Prostate gland (tissue), 2 donors: ENCODE measurements at regions not wholly inside any gene's neighbourhood (a gene's known extent, or its start where the extent isn't known, plus 50 kb on each side); places are given as distances from the start of the nearest gene placed in this dataset.
A peak's percentile ranks its signal among the peaks of the same experiment; 100 is the strongest.

ENCODE experiments used
- DNase-seq: peaks from one replicate; pipeline ENCODE4 v3.0.0-alpha.2; 2019; ENCODE audit warnings: low spot score
- H3K27ac ChIP-seq, 2 donors: fragments of 200-600 bp; sonication (generic); 2 replicates each; pipeline ENCODE4 v1.5.1; 2017 to 2019
- H3K27me3 ChIP-seq: fragments of 200-600 bp; sonication (generic); replicated peaks from 2 replicates; pipeline ENCODE4 v1.5.1; 2019; ENCODE audit not compliant: insufficient read depth
- H3K36me3 ChIP-seq, 2 donors: fragments of 200-600 bp; sonication (generic); 1 replicate in 1 of 2; 2 replicates in 1 of 2; pipeline versions ENCODE4 v1.5.1 to v1.8.1; 2017 to 2019
- H3K4me1 ChIP-seq: fragments of 200-600 bp; sonication (generic); replicated peaks from 2 replicates; pipeline ENCODE4 v1.5.1; 2019
- H3K4me3 ChIP-seq, 2 donors: fragments of 200-600 bp; sonication (generic); 2 replicates each; pipeline ENCODE4 v1.5.1; 2017 to 2019
- H3K9me3 ChIP-seq: fragments of 200-600 bp; sonication (generic); 2 replicates; pipeline ENCODE4 v1.5.1; 2017
- CTCF ChIP-seq, 4 experiments: fragments of 200-600 bp in 2 of 4; fragments of 450-650 bp in 2 of 4; sonication (generic) in 2 of 4; IDR thresholded peaks; 1 replicate in 3 of 4; 2 replicates in 1 of 4; pipeline ENCODE4 v1.5.1; 2016 to 2019; ENCODE audit warnings: antibody characterized with exemption in 4 of 4, mild to moderate bottlenecking in 2 of 4, moderate library complexity in 2 of 4
- POLR2A ChIP-seq: fragments of 450-650 bp; IDR thresholded peaks from one replicate; pipeline ENCODE4 v1.6.1; 2016; ENCODE audit warnings: antibody characterized with exemption, mild to moderate bottlenecking
- POLR2AphosphoS5 ChIP-seq: sonication (generic); formaldehyde crosslinking; IDR thresholded peaks from one replicate; pipeline ENCODE4 v1.6.1; 2017; ENCODE audit warnings: antibody characterized with exemption
- WGBS: methylation state at CpG from one replicate; pipeline ENCODE4 v1.1.5; 2018; 5-methylcytosine and 5-hydroxymethylcytosine counted together
- intact Hi-C: fragments of 100-400 bp; cut with DNase I; formaldehyde crosslinking; loops from one replicate; pipeline ENCODE4 v1.14.2; 2022

GRCh38 chr9:88691091-88691490 lies 156.1 kb downstream of the NXNL2 start:
- Histone ChIP-seq H3K27ac (no peak overlapping the region), H3K27me3 (no peaks in the 10 kb centered on the region), H3K9me3 (no peaks in the 10 kb centered on the region), H3K4me3 (no peak overlapping the region), H3K4me1 (no peaks in the 10 kb centered on the region), H3K36me3 (no peaks in the 10 kb centered on the region)
- no peak for TF ChIP-seq CTCF (IDR thresholded peaks at IDR 0.05)
- no peak for TF ChIP-seq POLR2AphosphoS5
- no peak for TF ChIP-seq POLR2A
- 94% methylated on average over 3 of the region's 3 CpGs for WGBS
- DNase-seq, result no peak
- intact Hi-C loops, result no loop called here

- Histone ChIP-seq H3K9me3 (no peaks in the 10 kb centered on the region), H3K27ac (no peak overlapping the region), H3K27me3 (no peaks in the 10 kb centered on the region), H3K36me3 (no peaks in the 10 kb centered on the region), H3K4me3 (no peak overlapping the region), H3K4me1 (no peaks in the 10 kb centered on the region)
- DNase-seq, result no peak
- TF ChIP-seq POLR2A, result no peak
- TF ChIP-seq POLR2AphosphoS5, result no peak
- no peak for TF ChIP-seq CTCF (IDR thresholded peaks at IDR 0.05)
- WGBS, result 85% methylated on average over 2 of the region's 2 CpGs
- intact Hi-C loops, result no loop called here
These were observed 156.8 kb downstream of the NXNL2 start for GRCh38 chr9:88691811-88692210.

- intact Hi-C loops, result no loop called here
- 46% methylated on average over 2 of the region's 2 CpGs for WGBS
- H3K27me3 ChIP-seq, result no peaks in the 10 kb centered on the region
- H3K36me3 ChIP-seq, result no peaks in the 10 kb centered on the region
- no peaks in the 10 kb centered on the region for H3K4me1 ChIP-seq
- TF ChIP-seq POLR2A, result no peak
- TF ChIP-seq POLR2AphosphoS5, result peak; percentile 24
- no peak overlapping the region for H3K27ac ChIP-seq
- H3K9me3 ChIP-seq, result no peaks in the 10 kb centered on the region
- H3K4me3 ChIP-seq, result no peak overlapping the region
- DNase-seq, result peak; percentile 41
These were observed 157.8 kb downstream of the NXNL2 start for GRCh38 chr9:88692827-88693226.

- no peak for TF ChIP-seq CTCF (IDR thresholded peaks at IDR 0.05)
- peak; percentile 37 for TF ChIP-seq POLR2AphosphoS5
- DNase-seq, result no peak
- Histone ChIP-seq H3K4me1 (no peaks in the 10 kb centered on the region), H3K4me3 (no peak overlapping the region), H3K9me3 (no peaks in the 10 kb centered on the region), H3K27me3 (no peaks in the 10 kb centered on the region), H3K27ac (no peak overlapping the region), H3K36me3 (no peaks in the 10 kb centered on the region)
- WGBS, result 61% methylated on average over 12 of the region's 12 CpGs
- intact Hi-C loops, result no loop called here
These were observed 159.6 kb downstream of the NXNL2 start for GRCh38 chr9:88694625-88695024.

GRCh38 chr9:88696501-88696900 lies 161.5 kb downstream of the NXNL2 start:
- DNase-seq, result no peak
- whole genome bisulfite sequencing, result 95% methylated on average over 9 of the region's 9 CpGs
- Histone ChIP-seq H3K27ac (no peak overlapping the region), H3K4me1 (no peaks in the 10 kb centered on the region), H3K27me3 (no peaks in the 10 kb centered on the region), H3K9me3 (no peaks in the 10 kb centered on the region), H3K4me3 (no peak overlapping the region), H3K36me3 (no peaks in the 10 kb centered on the region)
- intact Hi-C loops, result no loop called here
- TF ChIP-seq CTCF (IDR thresholded peaks at IDR 0.05) (no peak), POLR2A (no peak), POLR2AphosphoS5 (no peak)
